ENCODE measurements at regions not wholly inside any gene's neighbourhood (a gene's known extent, or its start where the extent isn't known, plus 50 kb on each side); places are given as distances from the start of the nearest gene placed in this dataset.

DNA sequence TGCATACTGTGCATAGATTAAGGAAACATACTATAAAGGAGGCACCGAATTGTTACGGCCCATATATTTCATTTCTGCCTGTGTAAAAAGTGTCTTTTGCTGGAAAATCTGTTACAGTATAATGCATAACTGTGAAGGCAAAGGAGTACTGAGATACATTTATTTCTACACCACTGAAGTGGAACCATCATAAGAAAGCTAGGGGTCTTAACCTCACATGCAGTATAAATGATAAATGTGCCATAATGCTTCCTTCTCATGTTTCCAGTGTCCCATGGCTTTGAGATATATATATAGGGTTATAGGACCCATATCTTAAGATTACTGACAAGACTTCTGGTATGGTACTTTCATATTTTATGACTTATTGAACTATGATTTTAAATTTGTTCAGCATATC is 713.8 kb upstream of the PABPC4L start:
- Histone ChIP-seq H3K9me2 (ENCODE audit: insufficient read depth) (no peaks in the 10 kb centered on the region), H3K79me2 (replicated peaks; ENCODE audit: insufficient read depth) (no peaks in the 10 kb centered on the region), H4K20me1 (replicated peaks; ENCODE audit: insufficient read depth) (no peaks in the 10 kb centered on the region), H3K4me1 (ENCODE audit: insufficient read depth) (peaks cover 32% of the 10 kb centered on the region), H3K4me3 (no peak overlapping the region), H3K27ac (ENCODE audit: low read depth) (no peak overlapping the region), H3K27me3 (ENCODE audit: insufficient read depth) (no peaks in the 10 kb centered on the region), H3K36me3 (ENCODE audit: insufficient read depth) (no peaks in the 10 kb centered on the region), H3F3A (replicated peaks; ENCODE audit: low read depth) (no peaks in the 10 kb centered on the region), H2AFZ (no peak overlapping the region), H3K4me2 (no peak overlapping the region)
- Mint-ChIP-seq H3K4me3 (no peak overlapping the region), H3K27ac (no peak overlapping the region), H3K27me3 (ENCODE audit: insufficient read depth, low read depth, poor library complexity) (no peaks in the 10 kb centered on the region), H3K4me1 (peaks cover 30% of the 10 kb centered on the region), H3K9me3 (no peaks in the 10 kb centered on the region), H3K36me3 (ENCODE audit: low read depth) (no peaks in the 10 kb centered on the region; the same call in 2 of the 3 replicates)
- no peak for TF ChIP-seq ZNF114 (CRISPR knock-in tag; IDR thresholded peaks at IDR 0.05)
- TF ChIP-seq JUNB (IDR thresholded peaks at IDR 0.05; ENCODE audit: unreplicated experiment): no peak
- no peak for TF ChIP-seq CREB1 (CRISPR knock-in tag; IDR thresholded peaks at IDR 0.05; ENCODE audit: low read depth)
- TF ChIP-seq POLR2AphosphoS5 (IDR thresholded peaks at IDR 0.05; ENCODE audit: low read depth): no peak
- TF ChIP-seq ETS1 (IDR thresholded peaks at IDR 0.05): no peak
- TF ChIP-seq NANOG (IDR thresholded peaks at IDR 0.05; ENCODE audit: borderline replicate concordance): no peak
- TF ChIP-seq EZH2 (IDR thresholded peaks at IDR 0.05; ENCODE audit: low read depth, unreplicated experiment): no peak
- TF ChIP-seq CTCF (conservative IDR thresholded peaks at IDR 0.05; ENCODE audit: low read depth in 2 of 2): no peak
- no peak for TF ChIP-seq ZNF331 (CRISPR knock-in tag; IDR thresholded peaks at IDR 0.05; ENCODE audit: low read depth)
- TF ChIP-seq REST (IDR thresholded peaks at IDR 0.05; ENCODE audit: unreplicated experiment): no peak
- no peak for TF ChIP-seq EZH2phosphoT487 (IDR thresholded peaks at IDR 0.05; ENCODE audit: unreplicated experiment)
- TF ChIP-seq, protein P1, sequence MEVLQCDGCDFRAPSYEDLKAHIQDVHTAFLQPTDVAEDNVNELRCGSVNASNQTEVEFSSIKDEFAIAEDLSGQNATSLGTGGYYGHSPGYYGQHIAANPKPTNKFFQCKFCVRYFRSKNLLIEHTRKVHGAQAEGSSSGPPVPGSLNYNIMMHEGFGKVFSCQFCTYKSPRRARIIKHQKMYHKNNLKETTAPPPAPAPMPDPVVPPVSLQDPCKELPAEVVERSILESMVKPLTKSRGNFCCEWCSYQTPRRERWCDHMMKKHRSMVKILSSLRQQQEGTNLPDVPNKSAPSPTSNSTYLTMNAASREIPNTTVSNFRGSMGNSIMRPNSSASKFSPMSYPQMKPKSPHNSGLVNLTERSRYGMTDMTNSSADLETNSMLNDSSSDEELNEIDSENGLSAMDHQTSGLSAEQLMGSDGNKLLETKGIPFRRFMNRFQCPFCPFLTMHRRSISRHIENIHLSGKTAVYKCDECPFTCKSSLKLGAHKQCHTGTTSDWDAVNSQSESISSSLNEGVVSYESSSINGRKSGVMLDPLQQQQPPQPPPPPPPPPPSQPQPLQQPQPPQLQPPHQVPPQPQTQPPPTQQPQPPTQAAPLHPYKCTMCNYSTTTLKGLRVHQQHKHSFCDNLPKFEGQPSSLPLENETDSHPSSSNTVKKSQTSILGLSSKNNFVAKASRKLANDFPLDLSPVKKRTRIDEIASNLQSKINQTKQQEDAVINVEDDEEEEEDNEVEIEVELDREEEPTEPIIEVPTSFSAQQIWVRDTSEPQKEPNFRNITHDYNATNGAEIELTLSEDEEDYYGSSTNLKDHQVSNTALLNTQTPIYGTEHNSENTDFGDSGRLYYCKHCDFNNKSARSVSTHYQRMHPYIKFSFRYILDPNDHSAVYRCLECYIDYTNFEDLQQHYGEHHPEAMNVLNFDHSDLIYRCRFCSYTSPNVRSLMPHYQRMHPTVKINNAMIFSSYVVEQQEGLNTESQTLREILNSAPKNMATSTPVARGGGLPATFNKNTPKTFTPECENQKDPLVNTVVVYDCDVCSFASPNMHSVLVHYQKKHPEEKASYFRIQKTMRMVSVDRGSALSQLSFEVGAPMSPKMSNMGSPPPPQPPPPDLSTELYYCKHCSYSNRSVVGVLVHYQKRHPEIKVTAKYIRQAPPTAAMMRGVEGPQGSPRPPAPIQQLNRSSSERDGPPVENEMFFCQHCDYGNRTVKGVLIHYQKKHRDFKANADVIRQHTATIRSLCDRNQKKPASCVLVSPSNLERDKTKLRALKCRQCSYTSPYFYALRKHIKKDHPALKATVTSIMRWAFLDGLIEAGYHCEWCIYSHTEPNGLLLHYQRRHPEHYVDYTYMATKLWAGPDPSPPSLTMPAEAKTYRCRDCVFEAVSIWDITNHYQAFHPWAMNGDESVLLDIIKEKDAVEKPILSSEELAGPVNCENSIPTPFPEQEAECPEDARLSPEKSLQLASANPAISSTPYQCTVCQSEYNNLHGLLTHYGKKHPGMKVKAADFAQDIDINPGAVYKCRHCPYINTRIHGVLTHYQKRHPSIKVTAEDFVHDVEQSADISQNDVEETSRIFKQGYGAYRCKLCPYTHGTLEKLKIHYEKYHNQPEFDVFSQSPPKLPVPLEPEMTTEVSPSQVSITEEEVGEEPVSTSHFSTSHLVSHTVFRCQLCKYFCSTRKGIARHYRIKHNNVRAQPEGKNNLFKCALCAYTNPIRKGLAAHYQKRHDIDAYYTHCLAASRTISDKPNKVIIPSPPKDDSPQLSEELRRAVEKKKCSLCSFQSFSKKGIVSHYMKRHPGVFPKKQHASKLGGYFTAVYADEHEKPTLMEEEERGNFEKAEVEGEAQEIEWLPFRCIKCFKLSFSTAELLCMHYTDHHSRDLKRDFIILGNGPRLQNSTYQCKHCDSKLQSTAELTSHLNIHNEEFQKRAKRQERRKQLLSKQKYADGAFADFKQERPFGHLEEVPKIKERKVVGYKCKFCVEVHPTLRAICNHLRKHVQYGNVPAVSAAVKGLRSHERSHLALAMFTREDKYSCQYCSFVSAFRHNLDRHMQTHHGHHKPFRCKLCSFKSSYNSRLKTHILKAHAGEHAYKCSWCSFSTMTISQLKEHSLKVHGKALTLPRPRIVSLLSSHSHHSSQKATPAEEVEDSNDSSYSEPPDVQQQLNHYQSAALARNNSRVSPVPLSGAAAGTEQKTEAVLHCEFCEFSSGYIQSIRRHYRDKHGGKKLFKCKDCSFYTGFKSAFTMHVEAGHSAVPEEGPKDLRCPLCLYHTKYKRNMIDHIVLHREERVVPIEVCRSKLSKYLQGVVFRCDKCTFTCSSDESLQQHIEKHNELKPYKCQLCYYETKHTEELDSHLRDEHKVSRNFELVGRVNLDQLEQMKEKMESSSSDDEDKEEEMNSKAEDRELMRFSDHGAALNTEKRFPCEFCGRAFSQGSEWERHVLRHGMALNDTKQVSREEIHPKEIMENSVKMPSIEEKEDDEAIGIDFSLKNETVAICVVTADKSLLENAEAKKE (CRISPR knock-in tag; IDR thresholded peaks at IDR 0.05): no peak
- ATAC-seq (no peak), DNase-seq (ENCODE audit: low spot score) (no peak)
